Subcutaneous abdominal adipose tissue (tissue), 5 donors: ENCODE measurements at regions not wholly inside any gene's neighbourhood (a gene's known extent, or its start where the extent isn't known, plus 50 kb on each side); places are given as distances from the start of the nearest gene placed in this dataset.

Experiments used
- H3K27ac ChIP-seq: one replicate; pipeline ENCODE4 v1.7.0; 2013; ENCODE audit warnings: low read depth, mild to moderate bottlenecking, inconsistent platforms, low read length, moderate library complexity
- H3K27me3 ChIP-seq, 5 donors: one replicate each; pipeline ENCODE4 v1.7.0; 2013; ENCODE audit warnings: low read length in 5 of 5, inconsistent platforms in 1 of 5; ENCODE audit not compliant: control insufficient read depth in 5 of 5, insufficient read depth in 4 of 5
- H3K36me3 ChIP-seq, 5 donors: one replicate each; pipeline ENCODE4 v1.7.0; 2013; ENCODE audit warnings: low read length in 5 of 5; ENCODE audit not compliant: control insufficient read depth in 5 of 5, insufficient read depth in 5 of 5
- H3K4me1 ChIP-seq, 5 donors: one replicate each; pipeline ENCODE4 v1.7.0; 2013; ENCODE audit warnings: low read length in 5 of 5, mild to moderate bottlenecking in 3 of 5, moderate library complexity in 1 of 5; ENCODE audit not compliant: control insufficient read depth in 5 of 5, insufficient read depth in 5 of 5
- H3K4me3 ChIP-seq, 5 donors: one replicate each; pipeline ENCODE4 v1.7.0; 2013; ENCODE audit warnings: low read length in 5 of 5, low read depth in 1 of 5
- H3K9ac ChIP-seq, 5 donors: one replicate each; pipeline ENCODE4 v1.7.0; 2013; ENCODE audit warnings: low read length in 5 of 5, mild to moderate bottlenecking in 4 of 5, moderate library complexity in 3 of 5
- H3K9me3 ChIP-seq, 5 donors: one replicate each; pipeline ENCODE4 v1.7.0; 2013; ENCODE audit warnings: low read length in 5 of 5; ENCODE audit not compliant: control insufficient read depth in 5 of 5
- donor health status: healthy.
- donor health status: healthy.
- donor health status: healthy.
- donor health status: healthy.
- donor health status: healthy.

GRCh38 chr5:89703817-89704216 is 705.7 kb downstream of the CETN3 start:
- no peaks in the 10 kb centered on the region for H3K27me3 ChIP-seq
- no peaks in the 10 kb centered on the region for H3K36me3 ChIP-seq
- H3K9ac ChIP-seq: no peak overlapping the region
- H3K27ac ChIP-seq: no peak overlapping the region
- H3K9me3 ChIP-seq: no peaks in the 10 kb centered on the region
- no peaks in the 10 kb centered on the region for H3K4me1 ChIP-seq
- H3K4me3 ChIP-seq: no peak overlapping the region

DNA sequence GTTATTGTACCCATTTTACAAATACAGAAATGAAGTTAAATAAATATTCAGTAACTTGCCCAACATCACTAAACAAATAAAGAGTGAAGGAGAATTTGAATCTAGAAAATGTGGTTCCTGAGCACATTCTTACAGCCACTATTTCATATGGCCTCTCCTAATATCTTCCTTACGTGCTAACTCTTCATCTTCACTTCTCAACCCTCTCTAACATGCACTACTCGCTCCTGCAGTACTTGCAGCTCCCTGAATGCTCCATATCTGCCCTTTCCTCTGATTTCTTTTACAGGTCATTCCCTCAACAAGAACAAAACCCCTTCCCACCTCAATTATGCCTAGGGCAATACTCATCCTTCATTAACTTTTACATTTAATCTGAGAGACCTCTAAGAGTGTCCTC is 711.5 kb downstream of the CETN3 start:
- H3K9ac ChIP-seq: no peak overlapping the region
- H3K27ac ChIP-seq: no peak overlapping the region
- no peak overlapping the region for H3K4me3 ChIP-seq
- no peaks in the 10 kb centered on the region for H3K36me3 ChIP-seq
- H3K9me3 ChIP-seq: no peaks in the 10 kb centered on the region
- H3K27me3 ChIP-seq: no peaks in the 10 kb centered on the region
- no peaks in the 10 kb centered on the region for H3K4me1 ChIP-seq

GRCh38 chr5:89697581-89697980 is 712.0 kb downstream of the CETN3 start:
- H3K4me3 ChIP-seq: no peak overlapping the region
- no peaks in the 10 kb centered on the region for H3K27me3 ChIP-seq
- no peaks in the 10 kb centered on the region for H3K9me3 ChIP-seq
- no peak overlapping the region for H3K27ac ChIP-seq
- H3K9ac ChIP-seq: no peak overlapping the region
- no peaks in the 10 kb centered on the region for H3K36me3 ChIP-seq
- no peaks in the 10 kb centered on the region for H3K4me1 ChIP-seq

DNA sequence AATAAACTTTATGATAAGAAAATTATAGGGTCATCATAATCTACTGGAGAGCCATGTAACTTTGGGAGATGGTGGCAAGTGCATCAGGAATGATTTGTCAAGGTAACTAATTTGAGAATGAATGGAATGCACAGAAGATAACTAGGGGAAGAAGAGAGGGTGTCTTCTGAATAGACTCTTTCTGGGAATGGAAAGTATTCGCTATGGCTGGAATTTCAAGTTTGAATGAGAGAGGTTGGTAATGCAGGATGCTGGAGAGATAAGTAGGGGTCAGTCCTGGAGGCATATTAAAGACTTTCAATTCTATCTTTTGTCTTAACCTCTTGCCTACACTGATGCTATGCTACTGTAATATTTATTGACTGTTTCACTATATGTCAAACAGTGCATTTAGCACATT is 714.2 kb downstream of the CETN3 start:
- no peak overlapping the region for H3K4me3 ChIP-seq
- no peak overlapping the region for H3K27ac ChIP-seq
- no peaks in the 10 kb centered on the region for H3K4me1 ChIP-seq
- no peaks in the 10 kb centered on the region for H3K36me3 ChIP-seq
- H3K9ac ChIP-seq: no peak overlapping the region
- no peaks in the 10 kb centered on the region for H3K9me3 ChIP-seq
- H3K27me3 ChIP-seq: no peaks in the 10 kb centered on the region

GRCh38 chr5:89694026-89694550 is 715.5 kb downstream of the CETN3 start:
- no peak overlapping the region for H3K27ac ChIP-seq

GRCh38 chr5:89690331-89690730 is 719.2 kb downstream of the CETN3 start:
- Histone ChIP-seq H3K27ac (no peak overlapping the region), H3K9ac (no peak overlapping the region), H3K27me3 (no peaks in the 10 kb centered on the region)

More at GRCh38 chr5:89694026-89694550, 715.5 kb downstream of the CETN3 start:
- Histone ChIP-seq H3K36me3 (no peaks in the 10 kb centered on the region), H3K4me1 (no peaks in the 10 kb centered on the region), H3K27me3 (no peaks in the 10 kb centered on the region), H3K4me3 (no peak overlapping the region), H3K9me3 (no peaks in the 10 kb centered on the region), H3K9ac (no peak overlapping the region)

GRCh38 chr5:89686081-89686765 is 723.3 kb downstream of the CETN3 start:
- Histone ChIP-seq H3K9ac (no peak overlapping the region), H3K9me3 (no peaks in the 10 kb centered on the region), H3K4me1 (peaks cover 0 to 3% (median 0%) of the 10 kb centered on the region in 5 donors), H3K27me3 (no peaks in the 10 kb centered on the region), H3K4me3 (no peak overlapping the region), H3K36me3 (no peaks in the 10 kb centered on the region), H3K27ac (no peak overlapping the region)

More at GRCh38 chr5:89690331-89690730, 719.2 kb downstream of the CETN3 start:
- H3K9me3 ChIP-seq: no peaks in the 10 kb centered on the region
- peaks cover 0 to 3% (median 0%) of the 10 kb centered on the region in 5 donors for H3K4me1 ChIP-seq
- H3K36me3 ChIP-seq: no peaks in the 10 kb centered on the region
- no peak overlapping the region for H3K4me3 ChIP-seq

DNA sequence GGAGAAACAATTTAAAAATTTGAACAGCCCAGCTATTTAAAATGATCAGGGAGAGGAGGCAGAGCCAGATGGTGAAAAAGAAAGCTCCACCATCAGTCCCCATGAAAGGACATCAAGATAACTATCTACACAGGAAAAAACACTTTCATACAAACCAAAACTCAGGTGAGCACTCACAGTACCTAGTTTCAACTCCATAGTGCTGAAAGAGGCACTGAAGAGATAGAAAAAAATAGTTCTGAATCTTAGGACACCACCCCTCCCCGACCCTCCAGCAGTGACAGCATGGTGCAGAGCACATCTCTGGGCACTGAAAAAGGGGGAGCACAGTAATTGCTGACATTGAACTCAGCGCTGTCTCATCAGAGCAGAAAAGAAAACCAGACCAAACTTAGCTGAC is 732.9 kb downstream of the CETN3 start:
- no peaks in the 10 kb centered on the region for H3K36me3 ChIP-seq
- no peak overlapping the region for H3K9ac ChIP-seq
- no peaks in the 10 kb centered on the region for H3K27me3 ChIP-seq
- H3K4me1 ChIP-seq: no peaks in the 10 kb centered on the region
- no peak overlapping the region for H3K27ac ChIP-seq
- no peak overlapping the region for H3K4me3 ChIP-seq
- H3K9me3 ChIP-seq: no peaks in the 10 kb centered on the region

- Histone ChIP-seq H3K27ac (no peak overlapping the region), H3K27me3 (no peaks in the 10 kb centered on the region), H3K36me3 (no peaks in the 10 kb centered on the region), H3K4me1 (no peaks in the 10 kb centered on the region), H3K9me3 (no peaks in the 10 kb centered on the region), H3K9ac (no peak overlapping the region), H3K4me3 (no peak overlapping the region)
These were observed 736.5 kb downstream of the CETN3 start for GRCh38 chr5:89673019-89673418.

GRCh38 chr5:89668821-89669220 is 740.7 kb downstream of the CETN3 start:
- no peaks in the 10 kb centered on the region for H3K4me1 ChIP-seq
- H3K9ac ChIP-seq: no peak overlapping the region
- no peaks in the 10 kb centered on the region for H3K27me3 ChIP-seq
- H3K27ac ChIP-seq: no peak overlapping the region
- no peaks in the 10 kb centered on the region for H3K36me3 ChIP-seq
- peaks cover 0 to 12% (median 0%) of the 10 kb centered on the region in 5 donors for H3K9me3 ChIP-seq
- no peak overlapping the region for H3K4me3 ChIP-seq
